ENCODE measurements at regions not wholly inside any gene's neighbourhood (a gene's known extent, or its start where the extent isn't known, plus 50 kb on each side); places are given as distances from the start of the nearest gene placed in this dataset.

GRCh38 chr12:83919081-83919480 is 993.5 kb downstream of the SLC6A15 start:
- WGBS, 2 donors = 61 to 66% methylated on average over 3 of the region's 3 CpGs
- FAIRE-seq (no peak), DNase-seq (no peak), ATAC-seq (no peak)
- Histone ChIP-seq H3K4me1 (no peaks in the 10 kb centered on the region), H3K27me3 (no peaks in the 10 kb centered on the region), H3K4me3 (no peak overlapping the region), H3K9me3 (no peaks in the 10 kb centered on the region), H3K36me3 (no peaks in the 10 kb centered on the region), H3K27ac (no peak overlapping the region)
- no peak for TF ChIP-seq CTCF (IDR thresholded peaks at IDR 0.05)
- intact Hi-C loops (cut with DNase I) = no loop called here

GRCh38 chr12:83904175-83904574 is 1008.4 kb downstream of the SLC6A15 start:
- DNase-seq (peak in 1 of 6 donors; percentile 23), FAIRE-seq (no peak), ATAC-seq (no peak)
- Histone ChIP-seq H3K9me3 (no peaks in the 10 kb centered on the region), H3K4me1 (no peaks in the 10 kb centered on the region), H3K27me3 (no peaks in the 10 kb centered on the region), H3K27ac (no peak overlapping the region), H3K4me3 (no peak overlapping the region), H3K36me3 (no peaks in the 10 kb centered on the region)
- intact Hi-C loops (cut with DNase I) = no loop called here
- 72 to 74% methylated on average over 6 of the region's 6 CpGs for WGBS, 2 donors
- TF ChIP-seq CTCF (IDR thresholded peaks at IDR 0.05) = no peak

DNA sequence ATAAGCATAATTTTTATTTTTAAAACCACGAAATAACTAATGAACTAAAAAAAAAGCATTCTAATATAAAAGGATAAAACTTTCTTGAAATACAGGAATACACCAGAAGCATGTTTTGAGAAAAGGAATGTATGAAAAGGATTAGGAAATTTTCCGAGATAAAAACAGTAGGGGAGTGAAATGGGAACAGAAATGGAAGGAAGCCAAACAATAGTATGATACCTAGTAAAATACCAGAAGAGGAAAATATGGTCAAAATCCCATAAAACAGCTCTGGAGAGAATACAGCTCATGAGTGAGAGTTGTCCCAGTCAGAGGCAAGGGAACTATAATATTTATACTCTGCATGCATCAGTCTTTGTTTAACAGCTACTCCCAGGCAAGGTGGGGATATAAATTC is 1016.2 kb downstream of the SLC6A15 start:
- H3K9me3 ChIP-seq = no peaks in the 10 kb centered on the region
- intact Hi-C loops (cut with DNase I) = no loop called here
- no peak overlapping the region for H3K4me3 ChIP-seq
- 41% methylated on average over 2 of the region's 2 CpGs for WGBS, 2 donors
- DNase-seq (no peak), ATAC-seq (no peak), FAIRE-seq (no peak)
- H3K4me1 ChIP-seq = no peaks in the 10 kb centered on the region
- no peaks in the 10 kb centered on the region for H3K27me3 ChIP-seq
- H3K27ac ChIP-seq = no peak overlapping the region
- no peaks in the 10 kb centered on the region for H3K36me3 ChIP-seq
- no peak for TF ChIP-seq CTCF (IDR thresholded peaks at IDR 0.05)

- Histone ChIP-seq H3K4me1 (no peaks in the 10 kb centered on the region), H3K4me3 (no peak overlapping the region), H3K27ac (no peak overlapping the region), H3K36me3 (no peaks in the 10 kb centered on the region), H3K9me3 (no peaks in the 10 kb centered on the region), H3K27me3 (no peaks in the 10 kb centered on the region)
- no peak for FAIRE-seq
- intact Hi-C loops (cut with DNase I) = no loop called here
- 0 to 41% methylated on average over 1 of the region's 1 CpG for WGBS, 2 donors
- ATAC-seq = no peak
- DNase-seq = no peak
- TF ChIP-seq CTCF (IDR thresholded peaks at IDR 0.05) = no peak
Observed at GRCh38 chr12:83893101-83893500, 1019.5 kb downstream of the SLC6A15 start.

DNA sequence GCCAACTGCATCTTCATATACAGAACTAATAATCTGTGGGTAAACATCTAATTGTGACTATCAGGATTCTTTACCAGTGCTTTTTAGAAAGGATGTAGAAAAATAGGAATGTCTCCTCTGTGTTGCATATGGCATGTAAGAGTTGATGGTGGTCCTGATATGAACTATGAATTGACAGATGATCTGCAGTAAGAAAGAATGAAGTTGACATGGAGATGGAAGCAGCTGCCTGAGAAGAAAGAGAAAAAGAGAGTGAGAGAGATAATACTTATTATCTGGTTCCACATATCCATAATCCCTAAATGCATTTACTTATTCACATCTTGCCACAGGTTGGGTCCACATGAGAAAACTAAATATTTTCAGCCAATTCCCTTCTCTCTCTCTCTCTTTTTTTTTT is 1022.9 kb downstream of the SLC6A15 start:
- intact Hi-C loops (cut with DNase I) = no loop called here

More for the DNA sequence above, 1022.9 kb downstream of the SLC6A15 start:
- ATAC-seq = no peak
- H3K36me3 ChIP-seq = no peaks in the 10 kb centered on the region
- H3K27me3 ChIP-seq = no peaks in the 10 kb centered on the region
- H3K9me3 ChIP-seq = no peaks in the 10 kb centered on the region
- no peaks in the 10 kb centered on the region for H3K4me1 ChIP-seq
- no peak for TF ChIP-seq CTCF (IDR thresholded peaks at IDR 0.05)
- H3K4me3 ChIP-seq = no peak overlapping the region
- no peak for DNase-seq
- H3K27ac ChIP-seq = no peak overlapping the region
- no peak for FAIRE-seq

Data from pancreas (tissue), 10 donors.